ENCODE measurements at regions not wholly inside any gene's neighbourhood (a gene's known extent, or its start where the extent isn't known, plus 50 kb on each side); places are given as distances from the start of the nearest gene placed in this dataset.

DNA sequence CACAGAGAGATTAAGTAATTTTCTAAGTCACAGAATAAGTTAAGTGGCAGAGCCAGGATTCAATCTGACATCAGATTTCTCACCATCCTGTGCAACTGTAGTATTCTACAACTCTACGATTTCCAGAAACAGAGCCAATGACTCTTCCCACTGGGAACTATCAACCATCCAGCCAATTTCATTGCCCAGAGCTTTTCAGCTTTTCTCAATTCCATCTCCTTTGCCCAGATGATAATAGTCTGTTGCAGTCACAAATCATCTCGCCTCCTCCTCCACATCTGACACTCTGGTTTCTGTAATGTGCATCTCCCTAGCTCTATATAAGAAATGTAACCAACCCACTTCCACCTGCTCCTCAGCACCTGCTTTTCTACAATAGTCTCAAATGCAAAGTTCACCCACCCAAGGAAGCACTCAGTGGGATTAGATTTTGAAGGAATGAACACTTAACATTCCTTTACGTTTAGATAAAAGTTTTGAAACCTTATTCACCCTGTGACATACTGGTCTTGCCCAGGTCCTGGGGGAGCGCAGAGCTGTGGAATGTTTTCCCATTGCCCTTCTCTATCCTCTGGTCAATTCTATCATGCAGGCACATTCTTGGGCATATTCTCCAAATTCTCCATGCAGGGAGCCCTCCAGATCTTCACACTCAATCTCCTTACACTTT is 167.8 kb upstream of the ASIC2 start:
- peaks cover 8% of the 10 kb centered on the region for H3K9me3 Mint-ChIP-seq
- H3K36me3 Mint-ChIP-seq (ENCODE audit: insufficient read depth): peaks cover 1% of the 10 kb centered on the region
- H3K27me3 Mint-ChIP-seq: peaks cover 84% of the 10 kb centered on the region
- no peaks in the 10 kb centered on the region for H3K4me1 Mint-ChIP-seq
- DNase-seq (ENCODE audit: low spot score in 2 of 2) (no peak), ATAC-seq (replicated peaks; ENCODE audit: extremely low read depth, poor library complexity, severe bottlenecking) (no peak)
- H3K4me3 Mint-ChIP-seq: no peak overlapping the region
- no peak overlapping the region for H3K27ac Mint-ChIP-seq (ENCODE audit: low read depth)

DNA sequence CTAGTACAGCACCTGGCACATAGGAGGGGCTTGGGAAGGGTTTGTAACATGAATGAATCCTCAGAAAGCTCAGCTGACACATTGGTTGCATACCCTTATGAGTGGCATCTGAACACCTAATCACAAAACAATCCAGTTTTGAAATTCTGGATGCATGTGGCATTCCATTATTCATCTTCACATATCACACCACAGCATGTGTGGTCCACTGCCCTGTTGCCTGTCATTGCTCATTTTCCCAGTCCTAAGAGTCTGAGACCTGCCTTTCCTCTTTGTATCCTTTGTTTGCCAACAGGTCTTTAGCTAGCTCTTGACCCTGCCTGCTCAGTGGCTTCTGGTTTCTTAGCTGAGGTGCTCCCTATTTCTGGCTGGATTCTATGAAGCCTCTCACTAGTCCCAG is 170.8 kb upstream of the ASIC2 start:
- DNase-seq (ENCODE audit: low spot score in 2 of 2) (no peak), ATAC-seq (replicated peaks; ENCODE audit: extremely low read depth, poor library complexity, severe bottlenecking) (no peak)
- H3K4me1 Mint-ChIP-seq: no peaks in the 10 kb centered on the region
- peaks cover 8% of the 10 kb centered on the region for H3K9me3 Mint-ChIP-seq
- peaks cover 1% of the 10 kb centered on the region for H3K36me3 Mint-ChIP-seq (ENCODE audit: insufficient read depth)
- peaks cover 70% of the 10 kb centered on the region for H3K27me3 Mint-ChIP-seq
- no peak overlapping the region for H3K27ac Mint-ChIP-seq (ENCODE audit: low read depth)
- H3K4me3 Mint-ChIP-seq: no peak overlapping the region

DNA sequence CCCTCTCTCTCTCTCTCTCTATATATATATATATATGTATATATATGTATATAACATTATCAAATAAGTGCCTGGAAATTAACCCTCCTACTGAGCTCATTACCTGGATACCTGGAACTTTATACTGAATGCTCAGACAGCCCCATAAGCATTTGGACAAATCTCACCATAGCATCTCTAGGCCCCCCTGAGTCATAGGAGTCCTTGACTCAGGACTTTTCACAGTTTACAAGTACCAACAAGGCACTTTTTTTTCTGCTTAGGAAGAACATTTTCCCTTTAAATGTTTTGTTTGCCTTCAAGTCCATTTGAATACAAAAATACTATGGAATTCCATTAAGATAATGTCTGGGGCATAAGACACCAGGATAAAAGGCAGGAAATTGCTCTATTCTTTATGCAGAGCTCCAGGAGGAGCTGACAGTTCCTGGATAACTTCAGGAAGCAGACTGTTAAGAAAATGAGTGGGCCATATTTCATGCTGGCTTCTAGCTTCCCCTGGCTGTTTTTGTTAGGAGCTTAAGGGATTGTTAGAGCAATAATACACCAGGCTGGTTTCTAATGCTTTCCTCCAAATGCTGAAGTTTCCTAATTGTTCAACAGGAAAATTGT is 171.7 kb upstream of the ASIC2 start:
- H3K36me3 Mint-ChIP-seq (ENCODE audit: insufficient read depth): peaks cover 1% of the 10 kb centered on the region
- no peaks in the 10 kb centered on the region for H3K4me1 Mint-ChIP-seq
- no peak overlapping the region for H3K4me3 Mint-ChIP-seq

DNA sequence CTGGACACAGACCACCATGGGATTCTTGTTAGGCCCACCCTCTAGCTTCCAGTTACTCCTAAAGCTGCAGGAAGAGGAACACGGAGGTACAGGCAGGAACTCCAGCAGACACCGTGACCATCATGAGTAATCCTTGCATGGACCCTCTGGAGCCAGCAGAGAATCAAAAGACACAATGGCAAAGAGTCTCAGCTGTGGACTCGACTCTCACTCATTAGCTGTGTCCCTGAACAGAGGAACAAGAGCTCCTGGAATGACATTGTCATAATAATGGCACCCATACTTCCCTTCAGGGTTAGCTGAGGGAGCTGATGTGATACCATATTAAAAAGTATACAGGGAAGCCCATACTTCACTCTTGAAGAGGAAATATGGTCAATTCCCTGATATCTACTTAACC is 176.3 kb upstream of the ASIC2 start:
- no peak overlapping the region for H3K27ac Mint-ChIP-seq (ENCODE audit: low read depth)
- DNase-seq (ENCODE audit: low spot score in 2 of 2) (no peak), ATAC-seq (replicated peaks; ENCODE audit: extremely low read depth, poor library complexity, severe bottlenecking) (no peak)
- H3K36me3 Mint-ChIP-seq (ENCODE audit: insufficient read depth): no peaks in the 10 kb centered on the region
- peaks cover 3% of the 10 kb centered on the region for H3K9me3 Mint-ChIP-seq
- H3K27me3 Mint-ChIP-seq: peaks cover 27% of the 10 kb centered on the region
- H3K4me3 Mint-ChIP-seq: no peak overlapping the region
- no peaks in the 10 kb centered on the region for H3K4me1 Mint-ChIP-seq

More for the DNA sequence above, 171.7 kb upstream of the ASIC2 start:
- Mint-ChIP-seq H3K27ac (ENCODE audit: low read depth) (no peak overlapping the region), H3K9me3 (peaks cover 8% of the 10 kb centered on the region), H3K27me3 (peaks cover 62% of the 10 kb centered on the region)
- ATAC-seq (replicated peaks; ENCODE audit: extremely low read depth, poor library complexity, severe bottlenecking) (no peak), DNase-seq (ENCODE audit: low spot score in 2 of 2) (no peak)

DNA sequence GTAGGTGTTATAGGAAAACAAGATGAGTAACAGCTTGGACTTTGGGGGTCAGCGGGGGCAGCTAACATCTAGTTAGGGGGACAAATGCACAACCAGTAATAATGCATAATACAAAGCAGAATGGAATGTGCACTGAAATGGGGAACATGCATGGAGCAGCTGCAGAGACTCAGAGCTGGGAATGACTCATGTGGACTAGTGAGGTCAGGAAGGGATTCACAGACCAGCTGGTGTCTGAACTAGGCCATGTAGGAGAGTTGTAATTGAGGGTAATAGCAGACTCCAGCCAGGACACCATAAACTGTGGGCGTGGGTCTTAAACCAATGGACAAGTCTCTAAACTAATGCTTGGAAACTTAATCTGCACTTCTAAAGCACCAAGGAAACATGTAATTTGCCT is 176.8 kb upstream of the ASIC2 start:
- H3K27ac Mint-ChIP-seq (ENCODE audit: low read depth): no peak overlapping the region
- DNase-seq (ENCODE audit: low spot score in 2 of 2) (no peak), ATAC-seq (replicated peaks; ENCODE audit: extremely low read depth, poor library complexity, severe bottlenecking) (no peak)
- H3K36me3 Mint-ChIP-seq (ENCODE audit: insufficient read depth): no peaks in the 10 kb centered on the region
- H3K4me1 Mint-ChIP-seq: no peaks in the 10 kb centered on the region
- H3K4me3 Mint-ChIP-seq: no peak overlapping the region
- H3K27me3 Mint-ChIP-seq: peaks cover 27% of the 10 kb centered on the region
- H3K9me3 Mint-ChIP-seq: no peaks in the 10 kb centered on the region

DNA sequence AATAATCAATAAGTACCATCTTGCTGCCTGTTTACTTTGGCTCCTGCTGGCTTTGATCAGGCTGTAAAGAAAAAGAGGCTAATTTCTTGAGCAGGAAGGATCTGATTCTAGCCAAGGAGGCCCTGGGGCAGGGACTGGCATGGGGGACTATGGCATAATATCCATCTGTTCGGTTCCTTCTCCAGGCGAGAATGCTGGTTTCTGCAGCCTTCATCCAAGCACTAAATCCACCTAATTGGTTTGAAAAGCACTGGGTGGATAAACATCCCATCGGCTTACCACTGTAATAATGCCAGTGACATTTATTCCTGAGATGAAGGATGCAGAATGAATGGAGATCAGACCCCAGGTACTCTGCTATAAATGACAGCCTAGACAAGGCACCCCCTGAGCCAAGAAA is 180.0 kb upstream of the ASIC2 start:
- Mint-ChIP-seq H3K27me3 (peaks cover 18% of the 10 kb centered on the region), H3K27ac (ENCODE audit: low read depth) (no peak overlapping the region), H3K36me3 (ENCODE audit: insufficient read depth) (no peaks in the 10 kb centered on the region), H3K4me3 (no peak overlapping the region), H3K9me3 (no peaks in the 10 kb centered on the region), H3K4me1 (no peaks in the 10 kb centered on the region)
- ATAC-seq (replicated peaks; ENCODE audit: extremely low read depth, poor library complexity, severe bottlenecking): no peak
- no peak for DNase-seq (ENCODE audit: low spot score in 2 of 2)

DNA sequence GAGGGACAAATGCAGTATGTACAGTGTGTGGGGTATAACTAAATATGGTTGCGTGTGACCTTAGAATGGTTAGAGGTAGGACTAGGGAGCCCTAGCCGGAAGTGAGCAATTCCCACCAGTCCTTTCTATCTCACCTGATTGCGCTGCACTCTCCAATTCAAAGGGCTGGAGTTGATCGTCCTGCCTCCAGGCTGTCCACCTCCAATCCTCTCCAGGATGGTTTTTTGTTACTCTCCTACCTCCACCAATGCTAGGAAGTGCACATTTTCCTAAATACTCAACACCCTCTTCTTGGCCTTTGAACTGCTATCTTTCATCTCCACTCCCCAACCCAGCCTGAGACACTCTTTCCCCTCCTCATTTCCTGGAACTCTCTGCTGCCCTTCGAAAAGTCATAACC is 181.7 kb upstream of the ASIC2 start:
- Mint-ChIP-seq H3K36me3 (ENCODE audit: insufficient read depth) (no peaks in the 10 kb centered on the region), H3K4me3 (no peak overlapping the region), H3K27me3 (peaks cover 18% of the 10 kb centered on the region), H3K4me1 (no peaks in the 10 kb centered on the region), H3K27ac (ENCODE audit: low read depth) (no peak overlapping the region), H3K9me3 (no peaks in the 10 kb centered on the region)
- no peak for DNase-seq (ENCODE audit: low spot score in 2 of 2)
- no peak for ATAC-seq (replicated peaks; ENCODE audit: extremely low read depth, poor library complexity, severe bottlenecking)

DNA sequence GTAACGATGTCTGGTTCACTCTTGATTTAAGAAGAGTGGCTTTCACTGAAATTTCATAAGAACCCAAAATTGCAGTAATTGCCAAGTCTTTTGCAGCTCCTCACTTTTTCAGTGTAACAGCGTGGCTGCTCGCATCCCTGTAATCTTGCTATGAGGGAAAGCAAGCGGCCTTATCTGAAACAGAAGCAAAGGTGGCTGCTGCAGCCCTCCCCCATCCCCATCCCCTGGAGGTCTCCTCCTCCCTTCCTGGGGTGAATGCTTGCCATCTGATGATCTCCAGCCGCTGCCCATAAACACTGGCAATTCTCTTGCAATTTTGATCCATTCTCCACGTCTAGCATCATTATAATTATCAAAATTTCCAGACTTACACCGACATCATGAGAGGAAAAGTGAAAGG is 182.5 kb upstream of the ASIC2 start:
- H3K27ac Mint-ChIP-seq (ENCODE audit: low read depth): no peak overlapping the region
- no peak overlapping the region for H3K4me3 Mint-ChIP-seq
- DNase-seq (ENCODE audit: low spot score in 2 of 2): no peak
- ATAC-seq (replicated peaks; ENCODE audit: extremely low read depth, poor library complexity, severe bottlenecking): no peak
- peaks cover 18% of the 10 kb centered on the region for H3K27me3 Mint-ChIP-seq
- no peaks in the 10 kb centered on the region for H3K36me3 Mint-ChIP-seq (ENCODE audit: insufficient read depth)
- no peaks in the 10 kb centered on the region for H3K4me1 Mint-ChIP-seq
- no peaks in the 10 kb centered on the region for H3K9me3 Mint-ChIP-seq

DNA sequence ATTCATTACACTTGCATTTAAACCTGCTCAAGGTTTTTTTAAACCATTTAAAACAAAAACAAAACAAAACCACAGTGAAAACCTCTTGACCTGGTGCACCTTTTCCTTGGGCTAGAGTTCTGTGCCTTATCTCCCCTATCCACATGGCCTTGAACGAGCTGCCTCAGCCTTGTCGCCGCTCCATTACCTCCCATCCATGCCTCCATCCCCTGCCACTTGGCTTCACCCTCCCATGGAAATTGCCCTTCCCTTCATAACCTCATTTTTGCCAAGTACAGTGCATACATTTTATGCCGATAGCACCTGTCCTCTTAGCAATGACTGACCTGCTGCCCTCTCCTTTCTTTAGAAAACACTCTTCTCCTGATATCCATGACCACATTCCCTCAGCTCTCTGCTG is 188.6 kb upstream of the ASIC2 start:
- H3K4me1 Mint-ChIP-seq: no peaks in the 10 kb centered on the region
- DNase-seq (ENCODE audit: low spot score in 2 of 2): no peak
- H3K9me3 Mint-ChIP-seq: no peaks in the 10 kb centered on the region
- no peaks in the 10 kb centered on the region for H3K36me3 Mint-ChIP-seq (ENCODE audit: insufficient read depth)
- H3K4me3 Mint-ChIP-seq: no peak overlapping the region
- ATAC-seq (replicated peaks; ENCODE audit: extremely low read depth, poor library complexity, severe bottlenecking): no peak
- no peaks in the 10 kb centered on the region for H3K27me3 Mint-ChIP-seq
- no peak overlapping the region for H3K27ac Mint-ChIP-seq (ENCODE audit: low read depth)

DNA sequence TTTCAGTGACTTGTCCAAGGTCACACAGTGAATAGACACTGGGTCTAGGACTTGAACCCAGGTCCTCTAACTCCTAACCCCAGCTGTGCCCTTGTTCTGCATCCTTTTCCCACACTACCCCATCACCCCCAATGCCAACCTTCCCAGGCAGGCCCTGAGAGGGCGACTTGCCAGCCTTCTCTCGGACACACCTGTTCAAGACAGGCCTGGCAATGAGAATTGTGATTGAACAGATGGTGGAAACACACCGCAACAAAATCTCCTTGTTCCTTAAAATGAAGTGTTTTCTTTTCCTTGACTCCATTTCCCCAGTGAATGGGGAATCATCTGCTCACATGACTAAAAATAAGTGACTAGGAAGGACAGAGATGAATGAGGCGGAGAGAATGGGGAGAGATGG is 189.5 kb upstream of the ASIC2 start:
- ATAC-seq (replicated peaks; ENCODE audit: extremely low read depth, poor library complexity, severe bottlenecking): no peak

DNA sequence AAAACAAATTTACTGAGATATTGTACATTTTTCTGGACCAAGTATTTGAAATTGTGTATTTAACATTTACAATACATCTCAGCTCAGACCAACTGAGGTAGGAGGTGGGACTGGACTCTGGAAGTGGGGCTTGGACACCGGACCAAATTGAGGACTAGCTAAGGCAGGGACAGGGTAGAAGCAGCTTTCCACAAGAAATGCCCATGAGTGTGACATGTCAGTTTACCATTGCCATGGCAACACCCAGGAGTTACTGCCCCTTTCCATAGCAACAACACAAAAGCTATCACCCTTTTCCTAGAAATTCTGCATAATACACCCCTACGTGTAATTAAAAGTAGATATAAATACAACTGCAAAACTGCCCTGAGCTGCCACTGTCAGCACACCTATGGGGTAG is 191.5 kb upstream of the ASIC2 start:
- no peak overlapping the region for H3K27ac Mint-ChIP-seq (ENCODE audit: low read depth)
- DNase-seq (ENCODE audit: low spot score in 2 of 2) (no peak), ATAC-seq (replicated peaks; ENCODE audit: extremely low read depth, poor library complexity, severe bottlenecking) (no peak)
- no peaks in the 10 kb centered on the region for H3K9me3 Mint-ChIP-seq
- no peaks in the 10 kb centered on the region for H3K4me1 Mint-ChIP-seq
- H3K4me3 Mint-ChIP-seq: no peak overlapping the region
- no peaks in the 10 kb centered on the region for H3K36me3 Mint-ChIP-seq (ENCODE audit: insufficient read depth)
- H3K27me3 Mint-ChIP-seq: no peaks in the 10 kb centered on the region

More for the DNA sequence above, 189.5 kb upstream of the ASIC2 start:
- no peaks in the 10 kb centered on the region for H3K36me3 Mint-ChIP-seq (ENCODE audit: insufficient read depth)
- no peaks in the 10 kb centered on the region for H3K9me3 Mint-ChIP-seq
- no peaks in the 10 kb centered on the region for H3K27me3 Mint-ChIP-seq
- no peak overlapping the region for H3K27ac Mint-ChIP-seq (ENCODE audit: low read depth)
- H3K4me3 Mint-ChIP-seq: no peak overlapping the region
- H3K4me1 Mint-ChIP-seq: no peaks in the 10 kb centered on the region
- no peak for DNase-seq (ENCODE audit: low spot score in 2 of 2)

DNA sequence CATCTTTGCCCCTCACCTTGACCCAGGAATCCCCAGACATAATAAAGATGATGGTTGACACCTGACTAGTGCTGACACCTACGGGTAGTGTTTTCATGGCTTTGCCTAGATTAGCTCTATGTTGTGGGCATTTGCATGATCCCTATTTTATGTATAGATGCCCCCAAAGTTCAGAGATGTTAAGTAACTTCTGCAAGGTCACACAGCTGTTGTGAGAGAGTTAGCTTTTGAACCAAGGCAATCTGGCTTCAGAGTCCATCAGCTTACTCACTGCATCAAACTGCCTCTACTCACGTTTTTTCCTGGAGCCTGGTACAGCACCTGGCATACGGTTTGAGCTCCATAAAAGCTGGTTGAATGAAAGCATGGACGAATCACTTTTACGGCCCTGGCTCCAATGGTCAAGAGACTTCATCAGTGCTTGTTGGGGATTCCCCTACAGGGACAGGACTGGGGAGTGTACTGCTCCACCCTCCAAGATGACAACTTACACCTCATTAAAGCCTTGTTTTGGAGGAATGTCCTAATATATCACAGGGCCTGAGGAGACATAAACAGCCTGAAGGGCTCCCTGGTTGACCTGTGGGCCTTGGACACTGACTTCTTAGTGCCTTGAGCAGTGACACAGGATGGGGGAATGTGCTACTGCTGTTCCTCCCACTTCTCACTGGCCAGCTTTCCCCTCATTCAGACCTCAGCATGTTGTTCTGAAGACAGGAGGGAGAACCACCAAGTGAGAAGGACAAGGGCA is 193.2 kb upstream of the ASIC2 start:
- Mint-ChIP-seq H3K27me3 (no peaks in the 10 kb centered on the region), H3K4me1 (no peaks in the 10 kb centered on the region), H3K36me3 (ENCODE audit: insufficient read depth) (no peaks in the 10 kb centered on the region), H3K4me3 (no peak overlapping the region), H3K27ac (ENCODE audit: low read depth) (no peak overlapping the region), H3K9me3 (no peaks in the 10 kb centered on the region)
- ATAC-seq (replicated peaks; ENCODE audit: extremely low read depth, poor library complexity, severe bottlenecking) (no peak), DNase-seq (ENCODE audit: low spot score in 2 of 2) (no peak)
